Stomach (tissue), 4 donors: ENCODE measurements at regions not wholly inside any gene's neighbourhood (a gene's known extent, or its start where the extent isn't known, plus 50 kb on each side); places are given as distances from the start of the nearest gene placed in this dataset.

Experiments used
- EP300 ChIP-seq: sonication (generic); formaldehyde crosslinking; IDR thresholded peaks from one replicate; pipeline ENCODE4 v1.6.1; 2017; ENCODE audit warnings: antibody characterized with exemption
- POLR2A ChIP-seq, 4 donors: fragments of 450-650 bp; IDR thresholded peaks; one replicate each; pipeline ENCODE4 v1.6.1; 2016; ENCODE audit warnings: antibody characterized with exemption in 4 of 4, control low read depth in 2 of 4, mild to moderate bottlenecking in 1 of 4, moderate library complexity in 1 of 4
- TF ChIP-seq, protein P1 (sequence below), 7 experiments: fragments of 450-650 bp in 4 of 7; fragments of 200-600 bp in 3 of 7; sonication (generic) in 3 of 7; IDR thresholded peaks; one replicate each; pipeline ENCODE4 v1.5.1; 2016 to 2019; ENCODE audit warnings: antibody characterized with exemption in 7 of 7, control low read depth in 2 of 7, mild to moderate bottlenecking in 1 of 7

DNA sequence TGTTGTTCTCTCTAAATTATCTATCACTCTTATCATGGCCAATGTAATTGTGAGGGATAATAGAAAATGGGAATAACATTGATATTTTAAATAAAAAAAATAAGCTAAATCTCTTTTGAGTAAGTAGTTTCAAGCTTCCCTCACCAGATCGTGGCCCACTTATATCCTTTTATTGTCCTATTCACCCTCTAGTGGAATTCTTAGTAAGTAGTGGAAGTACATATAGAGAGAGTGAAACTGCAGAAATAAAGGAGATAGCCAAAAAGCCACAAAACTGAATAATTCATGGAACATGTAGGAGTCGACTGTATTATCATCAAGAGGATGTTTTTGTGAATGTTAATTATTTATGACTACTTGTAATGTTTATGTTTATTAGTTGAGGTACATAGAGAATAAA, 66.1 kb upstream of the DTNA start:
- TF ChIP-seq, protein P1, sequence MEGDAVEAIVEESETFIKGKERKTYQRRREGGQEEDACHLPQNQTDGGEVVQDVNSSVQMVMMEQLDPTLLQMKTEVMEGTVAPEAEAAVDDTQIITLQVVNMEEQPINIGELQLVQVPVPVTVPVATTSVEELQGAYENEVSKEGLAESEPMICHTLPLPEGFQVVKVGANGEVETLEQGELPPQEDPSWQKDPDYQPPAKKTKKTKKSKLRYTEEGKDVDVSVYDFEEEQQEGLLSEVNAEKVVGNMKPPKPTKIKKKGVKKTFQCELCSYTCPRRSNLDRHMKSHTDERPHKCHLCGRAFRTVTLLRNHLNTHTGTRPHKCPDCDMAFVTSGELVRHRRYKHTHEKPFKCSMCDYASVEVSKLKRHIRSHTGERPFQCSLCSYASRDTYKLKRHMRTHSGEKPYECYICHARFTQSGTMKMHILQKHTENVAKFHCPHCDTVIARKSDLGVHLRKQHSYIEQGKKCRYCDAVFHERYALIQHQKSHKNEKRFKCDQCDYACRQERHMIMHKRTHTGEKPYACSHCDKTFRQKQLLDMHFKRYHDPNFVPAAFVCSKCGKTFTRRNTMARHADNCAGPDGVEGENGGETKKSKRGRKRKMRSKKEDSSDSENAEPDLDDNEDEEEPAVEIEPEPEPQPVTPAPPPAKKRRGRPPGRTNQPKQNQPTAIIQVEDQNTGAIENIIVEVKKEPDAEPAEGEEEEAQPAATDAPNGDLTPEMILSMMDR (IDR thresholded peaks at IDR 0.05): no peak
- TF ChIP-seq POLR2A (IDR thresholded peaks at IDR 0.05) (no peak), EP300 (no peak)
